ENCODE measurements at regions not wholly inside any gene's neighbourhood (a gene's known extent, or its start where the extent isn't known, plus 50 kb on each side); places are given as distances from the start of the nearest gene placed in this dataset.

- intact Hi-C loops (cut with DNase I), result no loop called here
- no peak overlapping the region for H3K4me3 ChIP-seq
- H3K9me3 ChIP-seq, result no peaks in the 10 kb centered on the region
- H3K36me3 ChIP-seq, result no peaks in the 10 kb centered on the region
- no peaks in the 10 kb centered on the region for H3K27me3 ChIP-seq
- H3K4me1 ChIP-seq, result no peaks in the 10 kb centered on the region
- 86 to 87% methylated on average over 7 of the region's 7 CpGs for WGBS, 2 donors
- DNase-seq, result no peak
- no peak for TF ChIP-seq CTCF (IDR thresholded peaks at IDR 0.05)
- H3K27ac ChIP-seq, result no peak overlapping the region
- ATAC-seq, result no peak
Measured at GRCh38 chr14:55950135-55950534, 168.1 kb upstream of the PELI2 start.

GRCh38 chr14:55951341-55952206 lies 166.6 kb upstream of the PELI2 start:
- TF ChIP-seq CTCF (IDR thresholded peaks at IDR 0.05), result no peak
- Histone ChIP-seq H3K9me3 (no peaks in the 10 kb centered on the region), H3K4me3 (no peak overlapping the region), H3K4me1 (no peaks in the 10 kb centered on the region), H3K27ac (no peak overlapping the region), H3K36me3 (no peaks in the 10 kb centered on the region), H3K27me3 (no peaks in the 10 kb centered on the region)
- ATAC-seq (no peak), DNase-seq (no peak)
- intact Hi-C loops (cut with DNase I), result no loop called here
- WGBS, 2 donors, result 86 to 90% methylated on average over 9 of the region's 9 CpGs

- Histone ChIP-seq H3K36me3 (no peaks in the 10 kb centered on the region), H3K9me3 (no peaks in the 10 kb centered on the region), H3K27me3 (peaks cover 0 to 4% (median 0%) of the 10 kb centered on the region in 7 donors), H3K27ac (no peak overlapping the region), H3K4me3 (no peak overlapping the region), H3K4me1 (no peaks in the 10 kb centered on the region)
- no peak for ATAC-seq
- DNase-seq, result no peak
- intact Hi-C loops (cut with DNase I), result no loop called here
- no peak for TF ChIP-seq CTCF (IDR thresholded peaks at IDR 0.05)
Measured at GRCh38 chr14:55954108-55954507, 164.1 kb upstream of the PELI2 start.

GRCh38 chr14:55955175-55955574 lies 163.0 kb upstream of the PELI2 start:
- Histone ChIP-seq H3K27me3 (peaks cover 0 to 5% (median 0%) of the 10 kb centered on the region in 7 donors), H3K36me3 (no peaks in the 10 kb centered on the region), H3K27ac (no peak overlapping the region), H3K4me3 (no peak overlapping the region), H3K9me3 (no peaks in the 10 kb centered on the region), H3K4me1 (no peaks in the 10 kb centered on the region)
- TF ChIP-seq CTCF (IDR thresholded peaks at IDR 0.05), result no peak
- 64% methylated on average over 3 of the region's 3 CpGs for WGBS, 2 donors
- no peak for DNase-seq
- intact Hi-C loops (cut with DNase I), result no loop called here
- ATAC-seq, result no peak
